22Rv1 (cell line): ENCODE measurements at regions not wholly inside any gene's neighbourhood (a gene's known extent, or its start where the extent isn't known, plus 50 kb on each side); places are given as distances from the start of the nearest gene placed in this dataset.
"Not testable (repeated sequence)": the region's sequence is repeated elsewhere in the genome, so short reads cannot be mapped to it uniquely, and the experiment has no call there.

Experiments used
- H3K27ac ChIP-seq: fragments of 450-650 bp; 2 replicates; pipeline ENCODE4 v1.5.1; 2017
- CTCF ChIP-seq: fragments of 450-650 bp; IDR thresholded peaks from 2 replicates; pipeline ENCODE4 v1.5.1; 2017; ENCODE audit warnings: mild to moderate bottlenecking
- ZFX ChIP-seq: fragments of 450-650 bp; IDR thresholded peaks from 2 replicates; pipeline ENCODE4 v1.6.1; 2017; ENCODE audit warnings: antibody characterized with exemption, borderline replicate concordance

- no peak overlapping the region for H3K27ac ChIP-seq
- TF ChIP-seq CTCF (no peak), ZFX (no peak)
These were observed 118.1 kb upstream of the EGR2 start for GRCh38 chr10:62934258-62934657.

GRCh38 chr10:62928763-62929162 is 112.6 kb upstream of the EGR2 start:
- not testable (repeated sequence) for H3K27ac ChIP-seq

- TF ChIP-seq CTCF (no peak), ZFX (no peak)
These were observed 110.2 kb upstream of the EGR2 start for GRCh38 chr10:62926407-62926806.

GRCh38 chr10:62924344-62924748 is 108.2 kb upstream of the EGR2 start:
- TF ChIP-seq ZFX (no peak), CTCF (no peak)
- H3K27ac ChIP-seq, result no peak overlapping the region

More at GRCh38 chr10:62926407-62926806, 110.2 kb upstream of the EGR2 start:
- H3K27ac ChIP-seq, result no peak overlapping the region

- no peak for TF ChIP-seq CTCF
- TF ChIP-seq ZFX, result no peak
- no peak overlapping the region for H3K27ac ChIP-seq
These were observed 103.6 kb upstream of the EGR2 start for GRCh38 chr10:62919776-62920175.

GRCh38 chr10:62917475-62918238 is 101.5 kb upstream of the EGR2 start:
- no peak for TF ChIP-seq ZFX
- TF ChIP-seq CTCF, result no peak
- no peak overlapping the region for H3K27ac ChIP-seq

- no peak for TF ChIP-seq ZFX
- no peak for TF ChIP-seq CTCF
- no peak overlapping the region for H3K27ac ChIP-seq
These were observed 100.0 kb upstream of the EGR2 start for GRCh38 chr10:62916141-62916603.

- no peak overlapping the region for H3K27ac ChIP-seq
- TF ChIP-seq ZFX (no peak), CTCF (no peak)
These were observed 99.0 kb upstream of the EGR2 start for GRCh38 chr10:62915158-62915557.
